Right hindlimb (tissue), 1 donor: ENCODE measurements at regions not wholly inside any gene's neighbourhood (a gene's known extent, or its start where the extent isn't known, plus 50 kb on each side); places are given as distances from the start of the nearest gene placed in this dataset.

Experiments used
- DNase-seq: peaks from one replicate; pipeline ENCODE4 v3.0.0-alpha.2; 2018

DNA sequence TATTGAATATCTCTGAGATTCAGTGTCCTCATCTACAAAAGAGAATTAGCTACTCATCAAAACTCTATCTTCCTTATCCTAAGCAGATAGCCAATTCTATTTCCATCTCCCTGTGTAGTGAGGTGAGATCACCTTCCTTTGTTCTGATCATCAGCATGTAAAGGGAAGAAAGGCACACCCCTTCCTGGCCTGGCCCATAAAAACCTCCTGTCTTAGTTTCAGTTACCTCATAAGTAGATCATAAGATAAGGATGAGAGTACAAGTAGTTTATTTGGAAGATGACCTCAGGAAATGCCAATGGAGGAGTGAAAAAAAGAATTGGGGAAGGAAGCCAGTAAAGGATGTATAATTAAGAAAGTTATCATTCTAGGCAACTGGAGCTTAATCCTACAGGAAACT, 114.5 kb upstream of the GADL1 start:
- no peak for DNase-seq

DNA sequence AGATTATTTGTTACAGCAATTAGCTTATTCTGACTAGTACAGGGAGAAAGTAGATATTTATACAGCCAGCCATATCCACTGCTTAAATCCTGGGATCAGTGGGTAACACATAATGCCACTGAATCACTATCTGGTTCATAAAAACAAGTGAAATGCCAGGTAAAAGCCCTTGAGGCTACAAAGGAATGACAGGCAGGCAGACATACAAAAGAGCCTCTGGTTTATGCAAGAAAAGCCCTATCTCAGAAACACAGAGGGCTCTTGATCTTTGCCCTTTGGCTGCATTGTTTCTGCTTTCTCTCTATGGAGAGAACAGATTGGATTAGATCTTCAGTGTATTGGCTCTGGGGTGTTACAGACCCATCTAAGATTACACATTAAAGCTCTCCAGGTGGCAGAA, 115.4 kb upstream of the GADL1 start:
- DNase-seq, result no peak

DNA sequence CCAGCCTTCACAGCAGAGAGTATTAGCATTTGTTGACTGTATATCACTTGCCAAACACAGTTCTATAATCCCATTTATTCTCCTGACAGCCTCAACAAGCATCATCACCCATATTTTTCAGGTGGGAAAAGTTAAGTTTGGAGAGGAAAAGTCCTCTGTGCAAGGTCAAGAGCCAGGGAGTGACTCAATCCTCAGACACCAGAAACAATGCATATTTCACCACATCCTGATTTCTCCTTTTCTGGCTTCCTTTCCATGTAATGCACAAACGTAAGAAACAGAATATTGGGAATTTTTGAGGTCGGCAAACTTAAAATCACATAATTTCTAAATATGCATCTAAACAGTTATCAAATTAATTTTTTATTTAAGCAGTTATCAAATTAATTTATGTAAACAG, 116.0 kb upstream of the GADL1 start:
- no peak for DNase-seq

DNA sequence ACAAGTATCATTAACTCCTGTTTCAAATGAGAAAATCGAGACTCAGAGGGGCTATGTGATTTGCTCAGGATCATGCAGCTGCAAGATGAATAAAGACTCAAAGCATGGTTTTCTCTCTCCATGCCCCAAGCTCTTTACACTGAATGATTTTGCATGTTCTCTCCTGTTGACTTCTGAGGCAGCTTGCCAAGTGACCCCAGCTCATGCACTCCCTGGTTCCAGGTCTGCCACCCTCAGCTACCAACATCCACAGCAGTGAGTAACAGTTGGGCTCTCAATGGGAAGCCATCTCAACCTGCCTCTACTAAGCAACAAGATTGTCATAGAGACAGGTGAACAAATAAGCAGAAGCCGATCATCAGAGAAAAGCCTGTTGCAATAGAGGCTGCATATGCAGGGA, 116.9 kb upstream of the GADL1 start:
- no peak for DNase-seq

DNA sequence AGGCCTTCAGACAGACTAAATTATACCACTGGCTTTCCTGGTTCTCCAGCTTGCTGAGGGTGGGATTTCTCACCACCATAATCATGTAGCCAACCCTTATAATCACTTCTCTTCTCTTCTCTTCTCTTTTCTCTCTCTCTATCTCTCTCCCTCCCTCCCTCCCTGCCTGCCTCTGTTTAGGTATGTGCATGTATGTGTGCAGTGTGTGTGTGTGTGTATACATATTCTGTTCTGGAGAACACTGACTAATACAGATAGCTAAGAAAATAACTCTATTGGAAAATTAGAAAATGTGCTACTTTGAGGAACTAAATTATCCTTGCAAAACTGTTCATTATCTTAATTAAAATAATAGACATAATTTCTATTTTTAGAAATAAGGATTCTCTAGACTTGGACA, 118.6 kb upstream of the GADL1 start:
- no peak for DNase-seq

DNA sequence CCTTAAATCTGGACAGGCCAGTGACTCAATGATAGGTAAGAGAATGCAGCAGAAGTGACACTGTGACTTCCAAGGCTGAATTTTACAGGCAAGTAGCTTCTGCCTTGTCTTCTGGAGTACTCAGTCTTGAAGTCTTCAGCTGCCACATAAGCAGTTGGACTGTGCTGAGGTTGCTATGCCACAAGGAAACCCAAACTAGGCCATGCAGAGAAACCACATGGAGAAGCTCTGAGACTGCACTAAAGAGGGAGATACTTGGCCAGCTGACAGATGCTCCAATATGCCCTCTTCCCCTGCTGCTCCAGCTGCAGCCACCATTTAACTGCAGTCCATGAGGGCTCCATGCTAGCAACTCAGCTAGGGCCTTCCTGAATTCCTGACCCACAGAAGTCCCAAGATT, 119.4 kb upstream of the GADL1 start:
- DNase-seq, result no peak

DNA sequence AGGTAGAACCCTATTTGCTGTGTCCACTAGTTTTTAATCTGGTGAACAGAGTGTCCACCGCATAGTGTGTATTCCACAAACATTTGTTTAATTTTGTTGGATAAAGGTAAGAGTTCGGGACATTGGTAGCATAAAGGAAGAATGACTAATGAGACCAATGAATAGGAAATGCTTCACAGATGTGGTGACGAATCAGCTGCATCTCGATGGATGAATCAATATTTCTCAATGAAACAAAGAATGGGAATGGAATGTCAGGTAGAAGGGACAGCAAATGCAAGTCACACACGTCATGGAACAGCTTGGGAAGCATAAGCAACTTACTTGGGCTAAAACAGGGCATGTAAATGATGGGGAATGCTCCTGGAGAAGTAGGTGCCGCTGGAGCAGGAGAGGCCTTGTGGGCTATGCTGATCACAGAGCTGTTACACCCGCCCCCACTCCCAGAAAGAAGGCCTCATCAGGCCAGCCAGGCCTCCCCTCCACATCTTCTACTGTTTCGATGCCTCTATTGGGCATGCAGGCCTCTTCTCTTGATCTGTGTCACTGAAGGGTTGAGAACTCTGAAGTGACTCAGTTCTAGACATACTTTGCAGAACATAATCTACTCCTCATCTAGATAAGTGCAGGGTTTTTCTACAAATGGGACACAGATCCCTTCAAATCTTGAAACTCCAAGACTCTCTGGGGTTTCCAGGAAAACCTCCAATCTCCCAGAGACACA, 120.0 kb upstream of the GADL1 start:
- DNase-seq, result no peak

DNA sequence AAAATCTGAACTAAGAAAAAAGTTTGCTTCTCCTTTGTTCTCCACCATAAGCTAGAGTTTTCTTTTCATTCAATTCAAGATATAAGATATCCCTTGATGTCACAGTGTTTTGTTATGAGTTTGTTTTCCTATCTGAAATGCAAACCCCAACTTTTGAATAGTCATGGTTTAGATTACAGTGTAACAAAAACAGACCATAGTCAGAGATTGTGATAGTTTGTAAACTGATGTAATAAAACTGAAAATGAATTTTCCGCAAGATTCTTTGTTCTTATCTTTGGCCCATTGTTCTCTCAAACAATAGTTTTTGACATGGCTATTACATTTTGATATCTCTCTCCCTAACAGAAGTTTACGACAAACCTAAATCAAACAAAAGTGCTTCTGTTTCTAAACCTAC, 121.7 kb upstream of the GADL1 start:
- DNase-seq, result no peak

DNA sequence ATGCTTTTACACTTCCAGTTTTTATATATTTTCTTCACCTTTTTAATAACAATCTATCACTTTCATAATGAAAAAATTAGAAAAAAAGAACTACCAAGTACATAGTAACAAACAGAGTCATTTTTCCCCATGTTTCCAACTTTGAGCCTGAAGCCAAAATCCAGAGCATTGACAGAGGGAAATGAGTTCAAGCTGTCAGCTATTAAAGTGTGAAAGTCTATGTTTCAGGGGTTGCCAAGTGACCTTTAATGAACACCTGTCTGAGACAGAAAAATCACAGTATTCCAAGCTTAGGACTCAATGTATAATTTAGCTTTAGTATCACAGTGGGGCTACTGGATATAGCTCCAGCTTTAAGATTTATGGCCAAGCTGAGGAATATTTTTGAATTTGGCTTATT, 128.3 kb upstream of the GADL1 start:
- no peak for DNase-seq

DNA sequence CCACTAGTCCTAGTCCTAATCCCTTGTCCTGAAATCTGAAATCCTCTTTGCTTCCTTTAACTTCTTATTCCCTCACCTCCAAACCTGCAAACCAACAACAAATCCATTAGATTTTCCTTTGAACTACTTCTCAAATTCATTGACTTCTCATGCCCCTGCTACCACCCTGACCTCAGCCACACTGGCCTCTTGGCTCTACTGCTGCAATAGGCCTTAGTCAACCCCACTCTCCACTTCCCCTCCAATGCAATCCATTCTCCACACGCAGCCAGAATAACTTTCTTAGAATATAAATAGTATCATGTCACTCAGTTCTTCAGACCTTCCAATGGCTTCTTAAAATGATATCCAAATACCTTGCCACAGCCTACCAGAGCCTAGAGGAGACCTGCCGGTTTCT, 131.1 kb upstream of the GADL1 start:
- no peak for DNase-seq

DNA sequence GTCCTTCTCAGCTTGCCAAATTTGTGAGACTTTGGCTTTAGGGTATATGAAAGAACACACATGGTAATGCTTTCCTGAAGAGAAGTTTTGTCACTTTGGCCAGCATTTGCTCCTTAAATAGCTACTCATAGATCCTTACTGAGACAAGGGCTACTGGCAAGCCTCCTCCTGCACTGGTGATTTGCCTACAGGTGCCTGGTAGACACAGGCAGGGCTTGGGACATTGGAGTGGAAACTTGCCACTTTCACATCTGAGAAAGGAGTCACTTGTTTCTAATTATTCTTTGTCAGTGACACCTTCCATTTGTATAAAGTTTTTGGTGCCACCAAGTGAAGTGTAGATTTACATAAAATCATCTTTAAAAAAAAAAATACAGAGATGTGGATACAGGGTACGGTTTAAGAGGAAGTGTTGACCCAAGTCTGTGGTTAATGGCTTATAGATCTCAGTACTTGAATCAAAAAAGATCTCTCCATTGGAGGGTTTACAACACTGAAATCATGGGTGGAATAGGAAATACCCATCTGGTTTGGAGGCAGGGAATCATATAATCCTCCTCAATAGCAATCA, 132.8 kb upstream of the GADL1 start:
- DNase-seq, result no peak

DNA sequence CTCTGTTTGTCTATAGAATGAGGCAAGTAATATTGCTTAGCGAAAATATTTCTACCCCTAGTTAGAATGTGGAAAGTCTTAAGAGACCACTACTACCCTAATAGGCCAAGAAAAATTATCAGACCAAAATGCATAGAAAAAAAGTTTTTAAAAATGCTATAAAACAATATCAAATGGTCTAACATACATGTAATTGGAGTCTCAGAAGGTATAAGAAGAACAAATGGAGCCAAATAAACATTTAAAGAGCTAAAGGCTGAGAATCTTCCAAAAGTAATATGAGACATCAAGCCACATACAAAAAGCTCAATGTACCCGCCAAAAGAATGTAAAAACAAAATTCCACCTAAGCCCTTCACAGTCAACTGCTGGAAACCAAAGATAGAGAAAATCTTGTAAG, 133.5 kb upstream of the GADL1 start:
- DNase-seq, result no peak

DNA sequence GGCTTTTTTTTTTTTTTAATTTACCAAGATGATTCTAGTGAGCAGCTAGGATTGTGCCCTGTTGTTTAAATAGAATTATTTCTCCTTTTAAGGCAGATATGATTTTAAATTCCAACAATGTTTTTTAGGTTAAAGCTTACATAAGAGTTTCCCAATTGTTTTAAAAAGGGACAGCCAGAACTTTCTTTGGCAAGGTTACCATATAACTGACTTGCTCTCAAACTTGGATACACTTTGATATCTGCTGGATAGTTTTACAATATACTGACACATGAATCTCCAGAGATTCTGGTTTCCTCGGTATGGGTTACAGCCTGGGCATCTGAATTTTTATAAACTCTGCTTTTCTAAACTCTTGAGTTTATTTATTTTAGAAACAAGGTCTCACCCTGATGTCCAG, 134.3 kb upstream of the GADL1 start:
- no peak for DNase-seq

DNA sequence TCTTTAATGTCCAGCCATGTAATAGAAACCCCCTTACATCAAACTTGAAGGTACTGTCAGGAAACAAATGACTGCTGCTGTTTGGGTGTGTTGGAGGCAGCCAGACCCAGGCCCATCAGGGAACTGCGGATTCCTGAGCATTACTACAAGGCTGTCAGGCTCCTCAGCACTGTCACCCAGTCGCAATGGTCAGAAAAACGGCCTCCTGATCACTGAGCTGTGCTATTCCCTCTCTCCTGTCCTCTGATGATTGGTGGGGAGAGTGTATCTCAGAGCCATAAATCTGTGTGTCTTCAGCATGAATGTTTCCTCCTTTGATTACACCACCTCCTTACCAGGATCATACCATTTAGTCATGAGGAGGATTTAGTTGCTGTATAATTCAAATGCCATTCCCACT, 135.2 kb upstream of the GADL1 start:
- DNase-seq, result no peak

DNA sequence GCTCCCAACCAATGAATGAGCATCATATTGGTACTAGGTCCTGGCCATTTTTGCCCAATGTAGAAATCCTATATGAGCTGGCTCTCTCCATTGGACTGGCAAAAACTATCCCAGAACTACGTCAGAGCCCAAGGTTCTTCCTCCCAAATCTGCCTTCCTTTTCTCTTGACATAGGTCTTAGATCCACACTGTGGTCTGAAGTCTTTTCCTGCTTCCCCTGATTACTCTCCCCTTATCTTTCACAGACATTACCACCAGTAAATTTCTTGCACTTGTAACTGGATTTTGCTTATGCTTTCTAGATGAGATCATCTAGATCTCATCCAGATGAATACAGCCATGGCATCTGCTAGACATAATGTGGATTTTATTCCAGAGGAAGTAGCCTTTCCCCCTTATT, 141.2 kb upstream of the GADL1 start:
- no peak for DNase-seq

DNA sequence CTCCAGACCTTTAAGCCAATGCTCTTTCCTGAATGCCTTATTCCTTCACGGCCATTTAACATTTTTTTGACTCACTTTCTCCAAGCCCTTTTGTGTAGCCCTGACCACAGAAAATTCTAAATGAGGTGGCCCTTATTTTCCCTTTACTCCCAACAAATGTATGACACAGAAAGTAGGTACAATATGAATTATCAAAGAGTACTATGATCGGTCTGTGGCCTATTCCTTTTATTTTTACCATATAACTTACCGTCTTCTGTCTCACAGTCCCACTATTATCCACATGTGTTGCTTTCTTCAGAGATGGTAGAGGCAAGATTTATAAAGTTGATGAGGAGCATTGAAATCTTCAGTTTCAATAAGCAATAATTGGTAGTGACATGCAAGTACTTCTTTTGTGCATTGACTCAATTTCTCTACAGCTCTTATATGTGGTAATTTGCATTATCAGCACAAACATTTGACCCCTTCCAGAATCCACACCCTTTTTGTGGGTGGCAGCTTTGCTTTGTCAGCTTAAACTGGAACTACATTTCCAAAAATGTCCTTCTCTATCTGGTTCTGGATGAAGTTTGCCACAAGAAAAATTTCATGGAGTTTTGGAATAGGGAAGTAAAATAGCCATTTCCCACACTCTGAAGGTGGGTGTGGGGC, 143.8 kb upstream of the GADL1 start:
- no peak for DNase-seq

DNA sequence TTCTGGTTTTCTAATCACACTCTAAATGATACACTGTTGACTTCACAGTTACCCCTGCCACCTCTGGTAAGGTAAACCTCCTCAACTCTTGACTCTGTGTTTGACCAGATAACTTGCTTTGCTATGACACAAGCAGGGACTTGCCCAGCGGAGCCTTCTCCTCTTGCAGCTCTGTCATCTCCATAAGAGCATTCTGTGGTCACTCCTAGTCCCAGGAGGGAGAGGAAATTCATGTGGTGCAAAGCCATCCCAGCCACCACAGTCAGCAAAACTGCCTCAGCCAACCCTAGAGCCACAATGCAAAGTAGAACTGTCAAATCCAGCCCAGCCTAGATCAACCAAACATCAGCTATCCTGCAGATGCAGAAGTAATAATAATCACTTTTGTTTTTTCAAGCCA, 144.7 kb upstream of the GADL1 start:
- no peak for DNase-seq

DNA sequence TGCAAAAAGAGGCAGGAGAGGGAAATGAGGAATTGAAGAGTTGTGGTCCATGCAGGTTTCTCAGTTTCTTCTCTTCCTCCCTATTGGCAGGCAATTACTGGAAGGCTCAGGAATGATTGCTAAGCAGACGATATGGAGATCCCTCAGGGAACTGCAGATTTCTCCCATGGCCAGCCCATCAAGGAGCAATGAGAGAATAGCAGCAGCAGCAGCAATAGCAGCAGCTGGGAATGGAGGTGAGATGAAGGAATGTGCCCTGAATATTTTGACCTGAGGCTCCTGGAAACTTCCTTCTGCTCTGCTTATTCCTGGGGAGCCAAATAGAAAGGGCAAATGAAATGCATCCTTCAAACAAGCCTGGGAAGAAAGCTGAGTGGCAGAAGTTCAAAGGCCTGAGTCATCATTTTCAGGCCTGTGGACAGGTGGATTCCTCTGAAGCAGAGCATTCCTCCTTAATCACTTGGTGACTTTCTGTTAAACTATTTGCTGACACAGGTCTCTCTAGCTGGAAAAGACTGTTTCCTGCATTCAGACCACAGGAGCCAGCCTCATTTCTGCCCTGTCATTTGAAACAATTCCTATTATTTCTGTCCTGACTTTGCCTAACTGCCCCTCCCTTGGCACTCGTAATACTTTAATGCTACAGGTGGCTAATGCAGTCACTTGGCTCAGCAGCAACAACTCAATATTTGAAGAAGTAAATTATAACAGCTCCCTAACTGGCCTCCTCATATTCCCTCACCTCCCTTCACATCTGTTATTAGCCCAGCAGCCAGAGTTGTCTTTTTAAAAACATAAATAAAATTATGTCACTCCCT, 146.9 kb upstream of the GADL1 start:
- DNase-seq, result no peak

DNA sequence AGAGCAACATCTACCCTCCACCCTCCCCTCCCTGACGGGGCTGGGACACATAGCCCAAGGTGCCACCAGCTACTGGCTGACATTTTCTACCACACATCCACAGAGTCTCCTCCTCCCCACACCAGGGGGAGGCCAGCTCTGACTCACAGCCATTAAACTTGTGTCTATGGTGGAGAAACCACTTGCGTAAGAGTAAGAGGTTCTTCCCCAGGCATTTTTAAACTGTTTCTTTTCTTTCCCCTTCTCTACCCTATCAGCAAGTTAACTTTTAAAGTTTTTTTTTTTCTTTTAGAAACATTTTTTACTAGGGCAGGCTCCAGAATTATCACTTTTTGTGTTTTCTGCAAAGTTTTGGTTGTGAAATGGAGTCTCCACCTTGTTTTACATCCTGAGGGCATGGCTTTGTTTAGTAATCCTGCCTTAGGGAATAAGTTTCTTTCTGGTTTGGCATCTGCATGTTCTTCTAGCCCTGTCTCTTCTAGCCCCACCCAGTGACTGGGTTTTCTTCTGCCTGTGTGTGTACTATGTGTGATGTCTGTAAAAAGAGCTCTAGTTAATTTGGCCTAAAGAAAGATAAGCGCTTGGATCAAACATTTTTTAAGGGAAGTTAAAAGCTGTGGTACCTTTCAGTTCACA, 148.8 kb upstream of the GADL1 start:
- DNase-seq, result no peak

DNA sequence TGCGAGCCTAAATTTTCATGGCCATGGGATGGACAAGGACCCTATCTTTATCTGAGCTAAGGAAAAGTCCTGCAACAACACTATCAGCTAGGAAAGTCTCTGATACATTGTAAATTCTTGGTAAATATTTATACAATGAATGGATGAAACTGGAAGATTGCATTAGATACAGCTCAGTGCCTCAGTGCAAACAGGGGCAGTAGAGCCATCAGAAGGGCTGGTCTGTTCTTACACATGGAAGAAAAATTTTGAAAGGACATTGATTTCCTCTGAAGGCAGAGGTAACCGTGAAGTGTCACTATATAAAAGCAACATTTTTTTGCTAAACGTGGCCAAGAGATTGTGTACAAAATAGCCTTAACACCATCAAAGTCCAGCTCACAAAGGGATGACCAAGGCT, 153.2 kb upstream of the GADL1 start:
- no peak for DNase-seq

DNA sequence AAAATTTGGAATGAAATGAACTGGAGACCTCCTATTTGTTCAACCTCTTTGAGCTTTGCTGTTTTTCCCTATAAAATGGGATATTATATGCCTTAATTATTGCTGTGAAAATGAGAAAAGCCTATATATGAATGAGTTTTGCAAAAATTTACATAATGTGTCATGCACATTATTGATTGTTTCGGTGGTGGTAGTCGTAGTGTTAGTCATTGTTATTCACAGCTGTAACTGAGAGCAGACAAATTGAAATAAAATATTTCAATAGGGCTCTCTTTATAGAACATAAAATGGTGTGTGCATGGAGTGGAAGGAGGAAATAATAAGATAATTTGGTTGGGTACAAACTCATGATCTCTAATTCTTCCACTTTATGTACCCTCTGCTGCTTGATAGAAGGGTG, 153.7 kb upstream of the GADL1 start:
- DNase-seq, result no peak

DNA sequence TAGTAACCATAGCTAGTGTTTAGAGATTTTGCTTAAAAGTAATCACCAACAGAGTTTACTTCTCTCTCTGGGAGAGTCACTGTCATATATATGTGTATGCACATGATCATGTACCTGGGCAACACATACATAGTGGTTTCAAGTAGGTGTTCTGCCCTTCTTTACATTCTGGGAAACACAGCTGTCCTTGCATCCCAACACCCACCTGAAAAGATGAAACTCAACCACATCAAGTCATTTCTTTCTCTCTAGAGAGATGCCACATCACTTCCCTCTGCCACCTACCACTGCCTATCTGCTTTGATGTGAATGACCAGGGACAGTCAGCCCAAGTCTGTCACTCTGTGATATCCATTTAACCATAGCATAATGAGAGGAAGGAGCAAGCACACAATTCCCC, 155.8 kb upstream of the GADL1 start:
- no peak for DNase-seq

DNA sequence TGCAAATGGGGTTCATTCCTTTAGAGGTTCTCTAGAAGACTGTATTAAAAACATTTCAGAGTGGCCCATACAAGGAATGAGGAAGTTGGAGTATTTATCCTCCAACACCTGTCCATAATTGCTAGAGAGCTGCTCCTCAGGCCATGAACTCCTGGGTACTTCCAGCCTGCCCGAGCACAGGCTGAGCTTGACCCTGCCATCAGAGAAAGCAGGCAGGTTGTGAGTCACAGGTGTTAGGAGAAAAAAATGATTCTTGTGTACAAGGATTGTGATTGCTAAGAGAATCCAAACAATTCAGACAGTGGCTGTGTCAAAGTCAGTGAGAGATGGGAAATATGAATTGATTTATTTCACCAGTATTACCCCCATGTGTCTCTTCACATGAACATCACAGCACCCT, 156.8 kb upstream of the GADL1 start:
- no peak for DNase-seq
